ENCODE measurements at regions not wholly inside any gene's neighbourhood (a gene's known extent, or its start where the extent isn't known, plus 50 kb on each side); places are given as distances from the start of the nearest gene placed in this dataset.

- Histone ChIP-seq H4K5ac (ENCODE audit: insufficient read length, low read depth, low read length) (no peak overlapping the region), H3K9me3 (ENCODE audit: insufficient read depth in 2 of 2, low read depth in 1 of 2, low read length in 1 of 2) (no peaks in the 10 kb centered on the region), H3K4me1 (replicated peaks in 1 of 4; ENCODE audit: control insufficient read depth in 3 of 4, insufficient read depth in 4 of 4, low read length in 3 of 4) (no peaks in the 10 kb centered on the region), H3K4ac (replicated peaks; ENCODE audit: insufficient read length, low read depth, low read length) (no peak overlapping the region), H2BK5ac (ENCODE audit: low read depth, low read length) (no peak overlapping the region), H2AFZ (ENCODE audit: low read length) (no peak overlapping the region), H2BK120ac (replicated peaks; ENCODE audit: low read depth, low read length) (no peak overlapping the region), H3K23me2 (ENCODE audit: low read depth, low read length) (no peaks in the 10 kb centered on the region), H4K20me1 (replicated peaks in 1 of 2; ENCODE audit: control insufficient read depth in 1 of 2, insufficient read depth in 2 of 2, low read length in 2 of 2) (no peaks in the 10 kb centered on the region), H2BK15ac (ENCODE audit: low read length) (no peak overlapping the region), H3K36me3 (ENCODE audit: control insufficient read depth in 2 of 4, insufficient read depth in 4 of 4, low read length in 3 of 4) (no peaks in the 10 kb centered on the region), H4K91ac (replicated peaks; ENCODE audit: insufficient read length, low read length) (no peak overlapping the region), H3K79me1 (ENCODE audit: low read depth, low read length) (no peaks in the 10 kb centered on the region), H3K27ac (ENCODE audit: low read depth, low read length) (no peak overlapping the region), H3K23ac (ENCODE audit: insufficient read length) (no peak overlapping the region), H3K79me2 (ENCODE audit: control insufficient read depth in 1 of 2, insufficient read depth in 2 of 2, low read length in 2 of 2) (no peaks in the 10 kb centered on the region), H3K56ac (replicated peaks; ENCODE audit: insufficient read length, low read depth, low read length) (no peak overlapping the region), H4K8ac (ENCODE audit: extremely low read depth, insufficient read depth, low read length) (no peak overlapping the region), H3K18ac (ENCODE audit: extremely low read depth, low read length) (no peak overlapping the region), H3K4me2 (ENCODE audit: insufficient read depth in 1 of 2, low read depth in 2 of 2, low read length in 2 of 2) (no peak overlapping the region), H2AK5ac (ENCODE audit: low read depth, low read length) (no peak overlapping the region), H3K27me3 (replicated peaks in 1 of 4; ENCODE audit: control insufficient read depth in 3 of 4, extremely low read depth in 1 of 4, insufficient read depth in 3 of 4, low read length in 3 of 4) (no peaks in the 10 kb centered on the region), H3K9ac (replicated peaks in 1 of 4; ENCODE audit: extremely low read depth in 1 of 4, low read depth in 3 of 4, low read length in 3 of 4) (no peak overlapping the region), H2BK20ac (ENCODE audit: low read length) (no peak overlapping the region), H3K4me3 (ENCODE audit: extremely low read depth in 1 of 4, insufficient read depth in 2 of 4, low read depth in 3 of 4, low read length in 4 of 4) (no peak overlapping the region), H3K14ac (ENCODE audit: insufficient read length) (no peak overlapping the region), H2BK12ac (ENCODE audit: low read depth, low read length) (no peak overlapping the region)
- DNase-seq (ENCODE audit: low read depth in 1 of 2, low spot score in 2 of 2) = no peak
- CTCF ChIA-PET (ENCODE audit: partially characterized antibody) = interaction anchor here (0.9 kb wide), 1 partner anchor 14 kb away, joined by 4 read pairs; no protein-coding TSS in a partner anchor
- POLR2A ChIA-PET (ENCODE audit: partially characterized antibody) = no interaction called here
- 92% methylated on average over 3 of the region's 3 CpGs; no CpG with 5 or more reads in 1 of the 2 experiments for WGBS, 2 experiments (ENCODE audit: extremely low coverage in 1 of 2, insufficient coverage in 1 of 2, insufficient read length in 1 of 2, insufficient replicate concordance in 2 of 2, low coverage in 1 of 2, low lambda C conversion rate in 2 of 2, missing lambda C conversion rate in 1 of 2)
- FAIRE-seq = no peak
- TF ChIP-seq CBX5 (IDR thresholded peaks at IDR 0.05; ENCODE audit: low read depth, low read length) (no peak), CHD1 (IDR thresholded peaks at IDR 0.05; ENCODE audit: low read depth, low read length) (no peak), RAD21 (IDR thresholded peaks at IDR 0.05 in 1 of 2, conservative IDR thresholded peaks at IDR 0.05 in 1 of 2; ENCODE audit: low read depth in 2 of 2, low read length in 2 of 2) (no peak), RNF2 (IDR thresholded peaks at IDR 0.05; ENCODE audit: borderline replicate concordance, low read depth, low read length, missing control alignments, poor library complexity, severe bottlenecking) (no peak), HDAC6 (IDR thresholded peaks at IDR 0.05; ENCODE audit: low read depth, low read length) (no peak), SRF (IDR thresholded peaks at IDR 0.05; ENCODE audit: low read depth, low read length) (no peak), TBP (IDR thresholded peaks at IDR 0.05; ENCODE audit: low read depth, low read length) (no peak), SUZ12 (IDR thresholded peaks at IDR 0.05; ENCODE audit: low read length) (no peak), USF2 (IDR thresholded peaks at IDR 0.05; ENCODE audit: low read length) (no peak), YY1 (IDR thresholded peaks at IDR 0.05; ENCODE audit: low read depth, low read length) (no peak), NANOG (IDR thresholded peaks at IDR 0.05; ENCODE audit: insufficient read depth, low read depth, low read length, poor library complexity, severe bottlenecking) (no peak), CEBPB (IDR thresholded peaks at IDR 0.05; ENCODE audit: low read depth, low read length) (no peak), FOSL1 (IDR thresholded peaks at IDR 0.05; ENCODE audit: insufficient read depth, low read depth, low read length) (no peak), KDM5A (IDR thresholded peaks at IDR 0.05; ENCODE audit: low read length) (no peak)
These were observed 572.7 kb downstream of the CAAP1 start for GRCh38 chr9:26319859-26320258.
